ENCODE measurements at regions not wholly inside any gene's neighbourhood (a gene's known extent, or its start where the extent isn't known, plus 50 kb on each side); places are given as distances from the start of the nearest gene placed in this dataset. TPM values are rescaled to one million over a fixed set of nuclear protein-coding genes. Genes with fewer than 3 reads are reported as not detected.

DNA sequence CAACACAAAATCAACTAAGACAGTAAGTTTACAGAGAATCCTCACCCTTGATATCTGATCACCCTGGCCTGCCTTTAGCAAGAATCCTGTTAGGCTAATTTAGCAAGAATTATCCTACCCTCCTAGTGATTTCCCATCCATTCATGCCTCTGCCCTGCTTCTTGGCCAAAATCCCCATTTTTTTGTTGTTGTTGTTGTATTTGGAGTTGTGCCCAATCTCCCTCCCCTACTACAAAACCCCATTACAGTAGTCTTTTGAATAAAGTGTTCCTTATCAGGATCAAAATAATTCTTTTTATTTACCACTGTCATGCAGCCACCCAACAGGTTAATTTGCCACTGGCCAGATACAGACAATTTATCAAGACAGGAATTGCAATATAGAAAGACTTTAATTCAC lies 58.5 kb upstream of the CLINT1 start:
- no peak for DNase-seq (ENCODE audit: low read depth)
- no peak for TF ChIP-seq CTCF (IDR thresholded peaks at IDR 0.05; ENCODE audit: insufficient read depth, low read depth, low read length)
- no peak overlapping the region for H3K4me3 ChIP-seq (ENCODE audit: low read depth, low read length)

DNA sequence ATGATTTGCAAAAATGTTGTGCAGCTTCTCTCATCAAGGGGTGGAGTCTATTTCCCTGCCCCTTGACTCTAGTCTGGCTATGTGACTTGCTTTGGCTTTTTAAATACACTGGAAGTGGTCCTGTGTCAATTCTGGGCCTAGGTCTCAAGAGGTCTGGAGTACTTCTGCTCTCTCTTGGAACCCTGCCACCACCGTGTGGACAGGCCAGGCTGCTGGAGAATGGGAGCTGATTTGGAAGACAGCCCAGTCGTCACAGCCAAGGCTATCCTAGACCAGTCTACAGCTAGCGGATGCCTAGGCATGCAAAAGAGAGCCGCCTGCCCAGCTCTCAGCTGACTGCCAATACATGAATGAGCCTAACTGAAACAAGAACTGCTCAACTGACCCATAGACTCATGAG lies 56.7 kb upstream of the CLINT1 start:
- peak; percentile 38 for DNase-seq (ENCODE audit: low read depth)
- no peak overlapping the region for H3K4me3 ChIP-seq (ENCODE audit: low read depth, low read length)
- no peak for TF ChIP-seq CTCF (IDR thresholded peaks at IDR 0.05; ENCODE audit: insufficient read depth, low read depth, low read length)

DNA sequence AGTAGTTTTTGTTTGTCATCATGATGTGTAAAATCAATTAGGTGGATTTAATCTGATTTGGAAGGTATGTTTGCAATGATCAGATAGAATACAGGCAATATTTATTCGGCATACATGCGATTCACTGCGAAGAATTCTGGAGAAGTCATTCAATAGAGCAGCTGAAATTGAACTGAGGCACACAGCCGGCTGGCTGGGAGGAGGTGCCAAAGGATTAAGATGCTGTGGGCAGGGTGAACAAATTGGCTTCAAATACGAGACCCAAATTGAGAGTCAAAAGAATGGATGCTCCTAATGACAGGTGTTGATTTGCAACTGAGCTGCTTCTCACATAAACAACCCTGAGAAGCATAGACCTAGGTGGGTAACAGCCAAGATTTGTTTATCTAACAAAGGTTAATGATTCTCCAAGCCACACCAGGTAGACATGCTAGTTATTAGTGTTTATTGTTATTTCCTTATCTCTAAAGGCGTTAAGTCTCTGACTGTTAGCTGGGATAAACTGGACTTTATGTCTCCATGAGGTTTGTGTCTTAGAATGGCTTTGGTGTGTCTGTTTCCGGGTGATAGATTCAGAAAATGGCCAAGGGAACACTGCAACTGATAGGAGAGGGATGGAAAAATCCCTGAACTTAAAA lies 55.3 kb upstream of the CLINT1 start:
- no peak for TF ChIP-seq CTCF (IDR thresholded peaks at IDR 0.05; ENCODE audit: insufficient read depth, low read depth, low read length)
- DNase-seq (ENCODE audit: low read depth): no peak
- no peak overlapping the region for H3K4me3 ChIP-seq (ENCODE audit: low read depth, low read length)

DNA sequence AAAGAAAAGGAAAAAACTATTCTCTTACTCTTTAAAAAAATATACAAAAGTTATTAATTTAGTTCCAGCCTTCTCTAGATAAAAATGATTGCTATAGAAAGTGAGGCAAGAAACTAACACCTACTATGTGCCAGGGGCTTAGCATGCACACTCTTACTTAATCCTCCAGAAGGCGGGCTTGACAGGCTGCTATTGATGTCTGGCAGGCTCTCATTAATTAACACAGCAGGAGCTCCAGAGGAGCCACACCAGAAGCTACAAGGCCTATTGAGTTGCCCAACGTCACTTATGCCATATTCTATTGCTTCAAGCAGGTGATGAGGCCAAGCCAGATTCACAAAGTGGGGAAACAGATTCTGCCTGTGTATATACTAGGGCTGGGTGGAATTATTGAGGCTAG lies 54.6 kb upstream of the CLINT1 start:
- no peak for TF ChIP-seq CTCF (IDR thresholded peaks at IDR 0.05; ENCODE audit: insufficient read depth, low read depth, low read length)
- H3K4me3 ChIP-seq (ENCODE audit: low read depth, low read length): no peak overlapping the region
- no peak for DNase-seq (ENCODE audit: low read depth)

- TF ChIP-seq CTCF (IDR thresholded peaks at IDR 0.05; ENCODE audit: insufficient read depth, low read depth, low read length): no peak
- no peak for DNase-seq (ENCODE audit: low read depth)
- H3K4me3 ChIP-seq (ENCODE audit: low read depth, low read length): no peak overlapping the region
These were observed 53.8 kb upstream of the CLINT1 start for GRCh38 chr5:157912621-157913325.

- no peak overlapping the region for H3K4me3 ChIP-seq (ENCODE audit: low read depth, low read length)
- TF ChIP-seq CTCF (IDR thresholded peaks at IDR 0.05; ENCODE audit: insufficient read depth, low read depth, low read length): no peak
- DNase-seq (ENCODE audit: low read depth): no peak
These were observed 52.6 kb upstream of the CLINT1 start for GRCh38 chr5:157911568-157911967.

Small RNA genes lying in the stretch of these regions (small RNA-seq; reads per million reads assigned to genes)
- gene AC091979.2 (not detected), gene RNU2-48P (23.4 reads per million, percentile 94 among the genes with 10 or more reads in this experiment)
